ENCODE measurements at regions not wholly inside any gene's neighbourhood (a gene's known extent, or its start where the extent isn't known, plus 50 kb on each side); places are given as distances from the start of the nearest gene placed in this dataset.

- DNase-seq (ENCODE audit: low read depth), result no peak
- H3K4me3 ChIP-seq (ENCODE audit: low read depth, low read length), result no peak overlapping the region
- TF ChIP-seq CTCF (conservative IDR thresholded peaks at IDR 0.05; ENCODE audit: low read depth, low read length), result no peak
These were observed 233.9 kb downstream of the ERMARD start for GRCh38 chr6:169985121-169986015.

- no peak for DNase-seq (ENCODE audit: low read depth)
- no peak overlapping the region for H3K4me3 ChIP-seq (ENCODE audit: low read depth, low read length)
- no peak for TF ChIP-seq CTCF (conservative IDR thresholded peaks at IDR 0.05; ENCODE audit: low read depth, low read length)
These were observed 233.0 kb downstream of the ERMARD start for GRCh38 chr6:169984181-169985120.

GRCh38 chr6:169983651-169984050, 232.2 kb downstream of the ERMARD start:
- no peak for TF ChIP-seq CTCF (conservative IDR thresholded peaks at IDR 0.05; ENCODE audit: low read depth, low read length)
- H3K4me3 ChIP-seq (ENCODE audit: low read depth, low read length), result no peak overlapping the region

GRCh38 chr6:169982461-169983386, 231.3 kb downstream of the ERMARD start:
- H3K4me3 ChIP-seq (ENCODE audit: low read depth, low read length), result no peak overlapping the region
- no peak for DNase-seq (ENCODE audit: low read depth)
- TF ChIP-seq CTCF (conservative IDR thresholded peaks at IDR 0.05; ENCODE audit: low read depth, low read length), result no peak

More at GRCh38 chr6:169983651-169984050, 232.2 kb downstream of the ERMARD start:
- DNase-seq (ENCODE audit: low read depth), result no peak

GRCh38 chr6:169981969-169982368, 230.5 kb downstream of the ERMARD start:
- no peak for TF ChIP-seq CTCF (conservative IDR thresholded peaks at IDR 0.05; ENCODE audit: low read depth, low read length)
- H3K4me3 ChIP-seq (ENCODE audit: low read depth, low read length), result no peak overlapping the region
- no peak for DNase-seq (ENCODE audit: low read depth)

GRCh38 chr6:169981568-169981967, 230.1 kb downstream of the ERMARD start:
- DNase-seq (ENCODE audit: low read depth), result no peak
- TF ChIP-seq CTCF (conservative IDR thresholded peaks at IDR 0.05; ENCODE audit: low read depth, low read length), result no peak
- no peak overlapping the region for H3K4me3 ChIP-seq (ENCODE audit: low read depth, low read length)

Measured in epithelial cell of proximal tubule (primary cell).